Osteoblast (primary cell): ENCODE measurements at regions not wholly inside any gene's neighbourhood (a gene's known extent, or its start where the extent isn't known, plus 50 kb on each side); places are given as distances from the start of the nearest gene placed in this dataset.
"Not testable (repeated sequence)": the region's sequence is repeated elsewhere in the genome, so short reads cannot be mapped to it uniquely, and the experiment has no call there.

ENCODE experiments used
- DNase-seq: peaks from one replicate; pipeline ENCODE4 v3.0.0; 2011; ENCODE audit warnings: low spot score, mixed read lengths; ENCODE audit not compliant: insufficient read length; ENCODE audit errors: missing footprints
- H2AFZ ChIP-seq: 2 replicates; pipeline ENCODE4 v1.6.0; 2011; ENCODE audit warnings: mild to moderate bottlenecking, low read length
- H3K27ac ChIP-seq: 2 replicates; pipeline ENCODE4 v1.5.1; 2011; ENCODE audit warnings: mild to moderate bottlenecking, low read depth, low read length, moderate library complexity
- H3K27me3 ChIP-seq: 2 replicates; pipeline ENCODE4 v1.6.0; 2012; ENCODE audit warnings: mild to moderate bottlenecking, control low read depth, inconsistent platforms, low read length, moderate library complexity; ENCODE audit not compliant: insufficient read depth
- H3K36me3 ChIP-seq: 2 replicates; pipeline ENCODE4 v1.5.1; 2011; ENCODE audit warnings: mild to moderate bottlenecking, low read length, control low read depth, moderate library complexity; ENCODE audit not compliant: insufficient read depth
- H3K4me1 ChIP-seq: 2 replicates; pipeline ENCODE4 v1.5.1; 2011; ENCODE audit warnings: mild to moderate bottlenecking, low read length, control low read depth, moderate library complexity; ENCODE audit not compliant: insufficient read depth
- H3K4me2 ChIP-seq: 2 replicates; pipeline ENCODE4 v1.6.0; 2011; ENCODE audit warnings: mild to moderate bottlenecking, low read length; ENCODE audit not compliant: insufficient read depth
- H3K4me3 ChIP-seq: fragments of 200-600 bp; sonication (generic); 3 replicates; pipeline ENCODE4 v1.5.1; 2012; ENCODE audit warnings: mild to moderate bottlenecking, low read length, inconsistent platforms; ENCODE audit not compliant: insufficient read depth
- H3K79me2 ChIP-seq: 2 replicates; pipeline ENCODE4 v1.6.0; 2012; ENCODE audit warnings: mild to moderate bottlenecking, low read length, control low read depth, inconsistent platforms; ENCODE audit not compliant: insufficient read depth
- H3K9me3 ChIP-seq: 2 replicates; pipeline ENCODE4 v1.5.1; 2011; ENCODE audit warnings: low read depth, low read length, control low read depth
- H4K20me1 ChIP-seq: 2 replicates; pipeline ENCODE4 v1.6.0; 2012; ENCODE audit warnings: mild to moderate bottlenecking, low read length, control low read depth; ENCODE audit not compliant: insufficient read depth
- CTCF ChIP-seq: IDR thresholded peaks from 2 replicates; pipeline ENCODE4 v1.5.1; 2011; ENCODE audit warnings: mild to moderate bottlenecking, low read depth, low read length, moderate library complexity; ENCODE audit errors: extremely low read depth

- Histone ChIP-seq H3K27me3 (peaks cover 6% of the 10 kb centered on the region), H3K4me3 (no peak overlapping the region)
Observed at GRCh38 chr6:175680-176079, 116.6 kb upstream of the DUSP22 start.

GRCh38 chr6:176766-177165, 115.5 kb upstream of the DUSP22 start:
- Histone ChIP-seq H3K36me3 (no peaks in the 10 kb centered on the region), H3K9me3 (no peaks in the 10 kb centered on the region), H3K27me3 (peaks cover 6% of the 10 kb centered on the region), H3K4me2 (no peak overlapping the region), H2AFZ (no peak overlapping the region), H3K27ac (no peak overlapping the region), H3K4me3 (no peak overlapping the region), H3K4me1 (no peaks in the 10 kb centered on the region), H3K79me2 (no peaks in the 10 kb centered on the region), H4K20me1 (no peaks in the 10 kb centered on the region)
- TF ChIP-seq CTCF = no peak
- no peak for DNase-seq

More at GRCh38 chr6:175680-176079, 116.6 kb upstream of the DUSP22 start:
- Histone ChIP-seq H2AFZ (no peak overlapping the region), H3K27ac (no peak overlapping the region), H3K36me3 (no peaks in the 10 kb centered on the region), H3K9me3 (no peaks in the 10 kb centered on the region), H4K20me1 (no peaks in the 10 kb centered on the region), H3K79me2 (no peaks in the 10 kb centered on the region), H3K4me1 (no peaks in the 10 kb centered on the region), H3K4me2 (no peak overlapping the region)
- TF ChIP-seq CTCF = no peak
- DNase-seq = no peak

- no peak overlapping the region for H3K4me3 ChIP-seq
- H3K36me3 ChIP-seq = no peaks in the 10 kb centered on the region
- H3K4me2 ChIP-seq = no peak overlapping the region
- H3K9me3 ChIP-seq = no peaks in the 10 kb centered on the region
- H4K20me1 ChIP-seq = no peaks in the 10 kb centered on the region
- H3K4me1 ChIP-seq = no peaks in the 10 kb centered on the region
- TF ChIP-seq CTCF = no peak
- no peak for DNase-seq
- no peaks in the 10 kb centered on the region for H3K79me2 ChIP-seq
- no peak overlapping the region for H2AFZ ChIP-seq
- H3K27me3 ChIP-seq = peaks cover 6% of the 10 kb centered on the region
- H3K27ac ChIP-seq = no peak overlapping the region
Observed at GRCh38 chr6:178119-178518, 114.2 kb upstream of the DUSP22 start.

GRCh38 chr6:178929-179328, 113.4 kb upstream of the DUSP22 start:
- not testable (repeated sequence) for H3K4me3 ChIP-seq, H3K27ac ChIP-seq, H3K9me3 ChIP-seq, H4K20me1 ChIP-seq, H3K36me3 ChIP-seq, H3K27me3 ChIP-seq, H2AFZ ChIP-seq, H3K4me1 ChIP-seq, DNase-seq, H3K79me2 ChIP-seq, H3K4me2 ChIP-seq
